ENCODE measurements at regions not wholly inside any gene's neighbourhood (a gene's known extent, or its start where the extent isn't known, plus 50 kb on each side); places are given as distances from the start of the nearest gene placed in this dataset.

- DNase-seq (ENCODE audit: low read depth): no peak
These were observed 319.5 kb upstream of the FAT3 start for GRCh38 chr11:91904792-91905785.

DNA sequence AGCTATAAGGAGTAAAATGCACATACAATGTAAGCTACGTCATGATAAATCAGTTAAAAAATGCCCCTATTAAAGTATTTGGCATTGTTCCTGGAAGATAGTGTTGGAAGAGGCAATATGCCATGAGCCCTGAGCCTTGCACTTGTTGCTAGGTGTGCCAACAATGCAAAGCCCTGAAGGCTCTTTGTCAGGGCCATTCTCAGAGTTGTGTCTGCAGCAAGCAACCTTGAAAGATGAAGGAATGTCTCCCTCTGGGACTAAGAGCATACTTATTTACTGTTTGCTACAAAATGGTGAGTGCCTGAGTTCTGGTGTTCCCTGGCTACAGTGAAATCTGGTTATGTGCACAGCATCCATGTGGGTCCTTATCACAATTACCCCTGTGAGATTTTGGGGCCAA, 322.3 kb upstream of the FAT3 start:
- TF ChIP-seq, protein P1, sequence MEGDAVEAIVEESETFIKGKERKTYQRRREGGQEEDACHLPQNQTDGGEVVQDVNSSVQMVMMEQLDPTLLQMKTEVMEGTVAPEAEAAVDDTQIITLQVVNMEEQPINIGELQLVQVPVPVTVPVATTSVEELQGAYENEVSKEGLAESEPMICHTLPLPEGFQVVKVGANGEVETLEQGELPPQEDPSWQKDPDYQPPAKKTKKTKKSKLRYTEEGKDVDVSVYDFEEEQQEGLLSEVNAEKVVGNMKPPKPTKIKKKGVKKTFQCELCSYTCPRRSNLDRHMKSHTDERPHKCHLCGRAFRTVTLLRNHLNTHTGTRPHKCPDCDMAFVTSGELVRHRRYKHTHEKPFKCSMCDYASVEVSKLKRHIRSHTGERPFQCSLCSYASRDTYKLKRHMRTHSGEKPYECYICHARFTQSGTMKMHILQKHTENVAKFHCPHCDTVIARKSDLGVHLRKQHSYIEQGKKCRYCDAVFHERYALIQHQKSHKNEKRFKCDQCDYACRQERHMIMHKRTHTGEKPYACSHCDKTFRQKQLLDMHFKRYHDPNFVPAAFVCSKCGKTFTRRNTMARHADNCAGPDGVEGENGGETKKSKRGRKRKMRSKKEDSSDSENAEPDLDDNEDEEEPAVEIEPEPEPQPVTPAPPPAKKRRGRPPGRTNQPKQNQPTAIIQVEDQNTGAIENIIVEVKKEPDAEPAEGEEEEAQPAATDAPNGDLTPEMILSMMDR (conservative IDR thresholded peaks at IDR 0.05; ENCODE audit: low read depth, low read length): no peak
- no peak for DNase-seq (ENCODE audit: low read depth)
- no peak overlapping the region for H3K4me3 ChIP-seq (ENCODE audit: low read length)

More at GRCh38 chr11:91904792-91905785, 319.5 kb upstream of the FAT3 start:
- H3K4me3 ChIP-seq (ENCODE audit: low read length): no peak overlapping the region
- TF ChIP-seq, protein P1 (conservative IDR thresholded peaks at IDR 0.05; ENCODE audit: low read depth, low read length): no peak

GRCh38 chr11:91880660-91881059, 344.0 kb upstream of the FAT3 start:
- DNase-seq (ENCODE audit: low read depth): no peak
- no peak overlapping the region for H3K4me3 ChIP-seq (ENCODE audit: low read length)
- TF ChIP-seq, protein P1 (conservative IDR thresholded peaks at IDR 0.05; ENCODE audit: low read depth, low read length): no peak

GRCh38 chr11:91876746-91877145, 347.9 kb upstream of the FAT3 start:
- H3K4me3 ChIP-seq (ENCODE audit: low read length): no peak overlapping the region
- DNase-seq (ENCODE audit: low read depth): no peak
- TF ChIP-seq, protein P1 (conservative IDR thresholded peaks at IDR 0.05; ENCODE audit: low read depth, low read length): no peak

DNA sequence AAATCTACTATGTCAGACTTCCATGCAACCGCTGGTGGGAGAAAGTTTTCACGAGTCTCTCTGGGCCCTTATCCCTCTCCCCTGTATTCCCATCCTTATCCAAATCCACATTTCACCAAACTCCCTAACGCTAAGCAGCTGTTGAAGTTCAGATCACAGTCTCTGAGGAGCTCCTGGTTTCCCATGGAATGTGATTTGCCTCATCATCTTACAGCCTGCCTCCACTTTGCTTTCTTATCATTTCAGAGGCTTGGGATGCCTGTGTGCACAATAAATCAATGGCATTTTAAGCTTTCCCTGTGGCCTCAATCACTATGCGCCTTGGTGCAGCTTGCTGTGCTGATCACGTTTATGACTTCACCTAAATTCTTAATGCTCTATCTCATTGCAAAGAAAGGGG, 352.4 kb upstream of the FAT3 start:
- DNase-seq (ENCODE audit: low read depth): no peak
- H3K4me3 ChIP-seq (ENCODE audit: low read length): no peak overlapping the region
- TF ChIP-seq, protein P1 (conservative IDR thresholded peaks at IDR 0.05; ENCODE audit: low read depth, low read length): no peak

DNA sequence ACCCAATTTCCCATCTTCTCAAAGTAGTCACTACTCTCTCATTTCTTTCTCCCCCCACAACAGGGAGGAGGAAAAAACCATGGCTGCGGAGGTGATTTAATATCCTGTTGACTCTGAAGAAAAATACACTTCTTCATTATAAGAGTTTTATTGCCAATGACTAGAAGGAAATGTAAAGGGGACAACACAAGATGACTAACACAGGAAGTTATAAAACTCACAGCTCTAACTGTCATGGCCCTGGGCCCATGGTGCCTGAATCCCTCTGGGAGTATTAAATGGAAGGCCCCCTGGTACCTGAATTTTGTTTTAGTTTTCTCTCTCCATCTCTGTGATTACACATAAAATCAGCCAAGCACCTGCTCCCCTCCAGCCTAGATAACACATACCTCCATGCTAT, 352.8 kb upstream of the FAT3 start:
- TF ChIP-seq, protein P1 (conservative IDR thresholded peaks at IDR 0.05; ENCODE audit: low read depth, low read length): no peak
- no peak for DNase-seq (ENCODE audit: low read depth)
- no peak overlapping the region for H3K4me3 ChIP-seq (ENCODE audit: low read length)

- no peak overlapping the region for H3K4me3 ChIP-seq (ENCODE audit: low read length)
- no peak for DNase-seq (ENCODE audit: low read depth)
- TF ChIP-seq, protein P1 (conservative IDR thresholded peaks at IDR 0.05; ENCODE audit: low read depth, low read length): no peak
These were observed 353.6 kb upstream of the FAT3 start for GRCh38 chr11:91871048-91871447.

Measured in retinal pigment epithelial cell (primary cell).